Trophoblast cell (in vitro differentiated cells and primary cell): ENCODE measurements at regions not wholly inside any gene's neighbourhood (a gene's known extent, or its start where the extent isn't known, plus 50 kb on each side); places are given as distances from the start of the nearest gene placed in this dataset.

Experiments used
- DNase-seq, 2 donors: peaks; one replicate each; pipeline ENCODE4 v3.0.0-alpha.2; 2016
- H2AFZ ChIP-seq: 2 replicates; pipeline ENCODE4 v1.6.1; 2013; ENCODE audit warnings: low read length, moderate library complexity, mild to moderate bottlenecking; ENCODE audit not compliant: insufficient read depth, poor library complexity
- H2AK5ac ChIP-seq: 2 replicates; pipeline ENCODE4 v1.6.1; 2013; ENCODE audit warnings: mild to moderate bottlenecking, low read length
- H2BK120ac ChIP-seq: 2 replicates; pipeline ENCODE4 v1.6.1; 2013; ENCODE audit warnings: low read length, mild to moderate bottlenecking, moderate library complexity; ENCODE audit not compliant: insufficient read depth, poor library complexity
- H2BK12ac ChIP-seq: 2 replicates; pipeline ENCODE4 v1.6.1; 2013; ENCODE audit warnings: mild to moderate bottlenecking, low read length, moderate library complexity
- H2BK5ac ChIP-seq: 2 replicates; pipeline ENCODE4 v1.6.1; 2013; ENCODE audit warnings: low read length, low read depth, moderate library complexity, mild to moderate bottlenecking; ENCODE audit not compliant: poor library complexity
- H3K14ac ChIP-seq: 2 replicates; pipeline ENCODE4 v1.6.1; 2013; ENCODE audit warnings: mild to moderate bottlenecking, low read length
- H3K18ac ChIP-seq: 2 replicates; pipeline ENCODE4 v1.6.1; 2013; ENCODE audit warnings: mild to moderate bottlenecking, low read length
- H3K23ac ChIP-seq: 2 replicates; pipeline ENCODE4 v1.6.1; 2013; ENCODE audit warnings: low read length
- H3K27ac ChIP-seq: 2 replicates; pipeline ENCODE4 v1.5.1; 2013; ENCODE audit warnings: low read depth, mild to moderate bottlenecking, inconsistent platforms, low read length, moderate library complexity
- H3K27me3 ChIP-seq: 2 replicates; pipeline ENCODE4 v1.6.1; 2013; ENCODE audit warnings: inconsistent platforms, mild to moderate bottlenecking, low read length, moderate library complexity; ENCODE audit not compliant: insufficient read depth
- H3K36me3 ChIP-seq, 2 experiments: 1 replicate in 1 of 2; 2 replicates in 1 of 2; pipeline ENCODE4 v1.6.1; 2013; ENCODE audit warnings: low read length in 2 of 2, mild to moderate bottlenecking in 2 of 2, moderate library complexity in 1 of 2; ENCODE audit not compliant: insufficient read depth in 2 of 2, control insufficient read depth in 1 of 2
- H3K4ac ChIP-seq: 2 replicates; pipeline ENCODE4 v1.6.1; 2013; ENCODE audit warnings: low read depth, mild to moderate bottlenecking, low read length, moderate library complexity
- H3K4me1 ChIP-seq, 2 experiments: 1 replicate in 1 of 2; 2 replicates in 1 of 2; pipeline ENCODE4 v1.6.1; 2013; ENCODE audit warnings: low read length in 2 of 2, mild to moderate bottlenecking in 2 of 2, moderate library complexity in 1 of 2; ENCODE audit not compliant: insufficient read depth in 2 of 2, control insufficient read depth in 1 of 2
- H3K4me2 ChIP-seq: 2 replicates; pipeline ENCODE4 v1.6.1; 2013; ENCODE audit warnings: inconsistent platforms, mild to moderate bottlenecking, low read length, moderate library complexity
- H3K4me3 ChIP-seq: 2 replicates; pipeline ENCODE4 v1.5.1; 2013; ENCODE audit warnings: mild to moderate bottlenecking, low read depth, low read length, inconsistent platforms
- H3K79me1 ChIP-seq: one replicate; pipeline ENCODE4 v1.6.1; 2013; ENCODE audit warnings: low read length
- H3K79me2 ChIP-seq: 2 replicates; pipeline ENCODE4 v1.6.1; 2013; ENCODE audit warnings: low read length, mild to moderate bottlenecking; ENCODE audit not compliant: control insufficient read depth, insufficient read depth, poor library complexity
- H3K9ac ChIP-seq: 2 replicates; pipeline ENCODE4 v1.6.1; 2013; ENCODE audit warnings: mild to moderate bottlenecking, low read length
- H3K9me3 ChIP-seq: 2 replicates; pipeline ENCODE4 v1.6.1; 2013; ENCODE audit warnings: low read depth, mild to moderate bottlenecking, control low read depth, inconsistent platforms, low read length; ENCODE audit not compliant: insufficient read depth
- H4K12ac ChIP-seq: 2 replicates; pipeline ENCODE4 v1.6.1; 2013; ENCODE audit warnings: low read depth, mild to moderate bottlenecking, low read length, moderate library complexity
- H4K8ac ChIP-seq: 2 replicates; pipeline ENCODE4 v1.6.1; 2013; ENCODE audit warnings: low read depth, mild to moderate bottlenecking, low read length, moderate library complexity
- H4K91ac ChIP-seq: one replicate; pipeline ENCODE4 v1.6.1; 2013; ENCODE audit warnings: low read depth, mild to moderate bottlenecking, low read length, moderate library complexity
- WGBS: extraction: QIAGEN DNeasy Blood & Tissue Kit; methylation state at CpG from one replicate; pipeline ENCODE4 v1.1.7; 2013; ENCODE audit warnings: missing lambda C conversion rate; ENCODE audit not compliant: insufficient read length, insufficient coverage; ENCODE audit errors: extremely low coverage; 5-methylcytosine and 5-hydroxymethylcytosine counted together

- Histone ChIP-seq H3K79me2 (no peaks in the 10 kb centered on the region), H2AK5ac (no peak overlapping the region), H2BK12ac (no peak overlapping the region), H3K27me3 (no peaks in the 10 kb centered on the region), H3K9ac (no peak overlapping the region), H3K9me3 (no peaks in the 10 kb centered on the region), H3K4ac (no peak overlapping the region), H2BK5ac (no peak overlapping the region), H2AFZ (no peak overlapping the region), H3K4me3 (no peak overlapping the region), H2BK120ac (no peak overlapping the region), H3K27ac (no peak overlapping the region), H3K79me1 (no peaks in the 10 kb centered on the region), H3K4me2 (no peak overlapping the region), H4K12ac (no peak overlapping the region), H4K8ac (no peak overlapping the region), H3K36me3 (no peaks in the 10 kb centered on the region), H3K4me1 (no peaks in the 10 kb centered on the region), H4K91ac (no peak overlapping the region), H3K23ac (no peak overlapping the region), H3K18ac (no peak overlapping the region), H3K14ac (no peak overlapping the region)
- no peak for DNase-seq
- no CpG with 5 or more reads among the region's 3 CpGs for WGBS
Observed at GRCh38 chr14:66076176-66076575, 410.0 kb upstream of the CCDC196 start.

- WGBS = no CpG with 5 or more reads among the region's 5 CpGs
- Histone ChIP-seq H3K4me2 (no peak overlapping the region), H3K4me3 (no peak overlapping the region), H4K91ac (no peak overlapping the region), H3K18ac (no peak overlapping the region), H3K79me1 (no peaks in the 10 kb centered on the region), H2BK5ac (no peak overlapping the region), H3K9me3 (no peaks in the 10 kb centered on the region), H3K23ac (no peak overlapping the region), H2AK5ac (no peak overlapping the region), H3K27ac (no peak overlapping the region), H4K12ac (no peak overlapping the region), H3K79me2 (no peaks in the 10 kb centered on the region), H4K8ac (no peak overlapping the region), H3K4me1 (no peaks in the 10 kb centered on the region), H3K14ac (no peak overlapping the region), H2BK120ac (no peak overlapping the region), H3K27me3 (no peaks in the 10 kb centered on the region), H2AFZ (no peak overlapping the region), H3K9ac (no peak overlapping the region), H3K4ac (no peak overlapping the region), H3K36me3 (no peaks in the 10 kb centered on the region), H2BK12ac (no peak overlapping the region)
- no peak for DNase-seq
Observed at GRCh38 chr14:66078006-66078405, 408.2 kb upstream of the CCDC196 start.

- Histone ChIP-seq H2BK120ac (no peak overlapping the region), H3K4ac (no peak overlapping the region), H2AFZ (no peak overlapping the region), H3K4me1 (no peaks in the 10 kb centered on the region), H3K14ac (no peak overlapping the region), H4K91ac (no peak overlapping the region), H3K4me3 (no peak overlapping the region), H2BK12ac (no peak overlapping the region), H3K27ac (no peak overlapping the region), H3K18ac (no peak overlapping the region), H2BK5ac (no peak overlapping the region), H4K8ac (no peak overlapping the region), H3K9ac (no peak overlapping the region), H3K4me2 (no peak overlapping the region), H2AK5ac (no peak overlapping the region), H3K79me1 (no peaks in the 10 kb centered on the region), H3K79me2 (no peaks in the 10 kb centered on the region), H3K23ac (no peak overlapping the region), H4K12ac (no peak overlapping the region), H3K36me3 (no peaks in the 10 kb centered on the region), H3K27me3 (no peaks in the 10 kb centered on the region), H3K9me3 (no peaks in the 10 kb centered on the region)
- no peak for DNase-seq
- no CpG with 5 or more reads among the region's 6 CpGs for WGBS
Observed at GRCh38 chr14:66081594-66082376, 404.4 kb upstream of the CCDC196 start.

DNA sequence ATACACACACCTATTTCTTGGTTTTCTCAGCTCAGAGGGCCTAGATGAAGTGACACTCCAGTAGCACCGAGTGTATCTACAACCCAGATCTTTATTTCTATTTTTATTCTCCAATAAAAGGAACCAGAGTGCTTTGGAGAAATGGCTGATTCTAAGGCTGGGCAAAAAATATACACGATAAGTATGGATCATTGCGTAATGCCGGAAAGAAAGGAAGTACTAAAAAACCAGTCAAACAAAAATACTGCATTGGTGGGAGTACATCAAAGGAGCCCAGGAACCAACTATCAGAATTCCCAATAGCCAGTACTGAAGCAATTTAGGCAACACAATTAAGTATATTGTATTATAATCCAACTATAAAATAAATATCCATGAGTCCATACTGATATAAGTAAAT lies 400.9 kb upstream of the CCDC196 start:
- no peak overlapping the region for H3K4me3 ChIP-seq
- no CpG with 5 or more reads among the region's 4 CpGs for WGBS

More for the DNA sequence above, 400.9 kb upstream of the CCDC196 start:
- H4K91ac ChIP-seq = no peak overlapping the region
- no peaks in the 10 kb centered on the region for H3K79me2 ChIP-seq
- H3K36me3 ChIP-seq = no peaks in the 10 kb centered on the region
- H3K79me1 ChIP-seq = no peaks in the 10 kb centered on the region
- H3K14ac ChIP-seq = no peak overlapping the region
- H2AK5ac ChIP-seq = no peak overlapping the region
- no peak overlapping the region for H4K8ac ChIP-seq
- no peak overlapping the region for H3K27ac ChIP-seq
- H3K18ac ChIP-seq = no peak overlapping the region
- no peak overlapping the region for H4K12ac ChIP-seq
- H3K4ac ChIP-seq = no peak overlapping the region
- no peaks in the 10 kb centered on the region for H3K4me1 ChIP-seq
- H2AFZ ChIP-seq = no peak overlapping the region
- H2BK120ac ChIP-seq = no peak overlapping the region
- no peak overlapping the region for H3K23ac ChIP-seq
- no peak for DNase-seq
- H3K9me3 ChIP-seq = no peaks in the 10 kb centered on the region
- H3K27me3 ChIP-seq = no peaks in the 10 kb centered on the region
- no peak overlapping the region for H2BK5ac ChIP-seq
- no peak overlapping the region for H2BK12ac ChIP-seq
- H3K4me2 ChIP-seq = no peak overlapping the region
- H3K9ac ChIP-seq = no peak overlapping the region
